Thyroid gland (tissue), 4 donors: ENCODE measurements at regions not wholly inside any gene's neighbourhood (a gene's known extent, or its start where the extent isn't known, plus 50 kb on each side); places are given as distances from the start of the nearest gene placed in this dataset.

Experiments used
- DNase-seq, 2 donors: peaks; one replicate each; pipeline ENCODE4 v3.0.0-alpha.2; 2019
- H3K27ac ChIP-seq, 3 donors: fragments of 200-600 bp; sonication (generic); 1 replicate in 2 of 3; 2 replicates in 1 of 3; pipeline ENCODE4 v1.5.1; 2016 to 2019; ENCODE audit warnings: mild to moderate bottlenecking in 1 of 3, moderate library complexity in 1 of 3
- H3K27me3 ChIP-seq: fragments of 200-600 bp; sonication (generic); one replicate; pipeline ENCODE4 v1.5.1; 2019
- H3K36me3 ChIP-seq, 2 donors: fragments of 200-600 bp; sonication (generic); one replicate each; pipeline ENCODE4 v1.5.1; 2016 to 2019
- H3K4me1 ChIP-seq, 2 donors: fragments of 200-600 bp; sonication (generic); one replicate each; pipeline ENCODE4 v1.5.1; 2017 to 2019
- H3K4me3 ChIP-seq, 3 donors: fragments of 200-600 bp; sonication (generic); replicated peaks in 1 of 3; 1 replicate in 2 of 3; 2 replicates in 1 of 3; pipeline ENCODE4 v1.5.1; 2016; ENCODE audit warnings: mild to moderate bottlenecking in 1 of 3
- H3K9me3 ChIP-seq: fragments of 200-600 bp; sonication (generic); one replicate; pipeline ENCODE4 v1.5.1; 2017
- CTCF ChIP-seq, 6 experiments: fragments of 200-600 bp in 3 of 6; fragments of 450-650 bp in 3 of 6; sonication (generic) in 3 of 6; IDR thresholded peaks; one replicate each; pipeline ENCODE4 v1.5.1; 2016 to 2019; ENCODE audit warnings: antibody characterized with exemption in 6 of 6, mild to moderate bottlenecking in 2 of 6, inconsistent platforms in 1 of 6, moderate library complexity in 1 of 6
- POLR2A ChIP-seq, 2 donors: fragments of 450-650 bp; IDR thresholded peaks; one replicate each; pipeline ENCODE4 v1.6.1; 2017; ENCODE audit warnings: antibody characterized with exemption in 2 of 2, mild to moderate bottlenecking in 2 of 2, moderate library complexity in 1 of 2
- WGBS, 2 donors: methylation state at CpG; one replicate each; pipeline ENCODE4 v1.1.5; 2017; 5-methylcytosine and 5-hydroxymethylcytosine counted together
- intact Hi-C: fragments of 100-400 bp; cut with DNase I; formaldehyde crosslinking; loops from one replicate; pipeline ENCODE4 v1.15.1; 2023

GRCh38 chr5:30956251-30956650 lies 237.2 kb upstream of the CDH6 start:
- intact Hi-C loops, result no loop called here
- no peak overlapping the region for H3K4me3 ChIP-seq
- no peaks in the 10 kb centered on the region for H3K27me3 ChIP-seq
- no peaks in the 10 kb centered on the region for H3K9me3 ChIP-seq
- no peaks in the 10 kb centered on the region for H3K4me1 ChIP-seq
- H3K27ac ChIP-seq, result no peak overlapping the region
- TF ChIP-seq CTCF (IDR thresholded peaks at IDR 0.05) (no peak), POLR2A (IDR thresholded peaks at IDR 0.05) (no peak)
- no peak for DNase-seq
- no peaks in the 10 kb centered on the region for H3K36me3 ChIP-seq

GRCh38 chr5:30937070-30937469 lies 256.4 kb upstream of the CDH6 start:
- intact Hi-C loops, result no loop called here
- Histone ChIP-seq H3K27ac (no peak overlapping the region), H3K9me3 (no peaks in the 10 kb centered on the region), H3K27me3 (no peaks in the 10 kb centered on the region), H3K4me3 (no peak overlapping the region), H3K4me1 (no peaks in the 10 kb centered on the region), H3K36me3 (no peaks in the 10 kb centered on the region)
- WGBS, 2 donors, result 42 to 47% methylated on average over 4 of the region's 4 CpGs
- TF ChIP-seq CTCF (IDR thresholded peaks at IDR 0.05), result no peak
- no peak for TF ChIP-seq POLR2A (IDR thresholded peaks at IDR 0.05)
- DNase-seq, result no peak

- Histone ChIP-seq H3K4me1 (no peaks in the 10 kb centered on the region), H3K4me3 (no peak overlapping the region), H3K27ac (no peak overlapping the region), H3K36me3 (no peaks in the 10 kb centered on the region), H3K27me3 (no peaks in the 10 kb centered on the region), H3K9me3 (no peaks in the 10 kb centered on the region)
- TF ChIP-seq CTCF (IDR thresholded peaks at IDR 0.05) (no peak), POLR2A (IDR thresholded peaks at IDR 0.05) (no peak)
- intact Hi-C loops, result no loop called here
- DNase-seq, result no peak
- WGBS, 2 donors, result 88 to 90% methylated on average over 4 of the region's 4 CpGs
These were observed 259.9 kb upstream of the CDH6 start for GRCh38 chr5:30933599-30933998.

- Histone ChIP-seq H3K27me3 (no peaks in the 10 kb centered on the region), H3K4me1 (no peaks in the 10 kb centered on the region), H3K27ac (no peak overlapping the region), H3K36me3 (no peaks in the 10 kb centered on the region), H3K9me3 (no peaks in the 10 kb centered on the region), H3K4me3 (no peak overlapping the region)
- WGBS, 2 donors, result 78 to 86% methylated on average over 4 of the region's 4 CpGs
- intact Hi-C loops, result no loop called here
- TF ChIP-seq CTCF (IDR thresholded peaks at IDR 0.05) (no peak), POLR2A (IDR thresholded peaks at IDR 0.05) (no peak)
- no peak for DNase-seq
These were observed 261.0 kb upstream of the CDH6 start for GRCh38 chr5:30932273-30933017.

- H3K4me3 ChIP-seq, result no peak overlapping the region
- H3K36me3 ChIP-seq, result no peaks in the 10 kb centered on the region
- H3K27me3 ChIP-seq, result no peaks in the 10 kb centered on the region
- TF ChIP-seq CTCF (IDR thresholded peaks at IDR 0.05) (no peak), POLR2A (IDR thresholded peaks at IDR 0.05) (no peak)
- no peaks in the 10 kb centered on the region for H3K4me1 ChIP-seq
- intact Hi-C loops, result no loop called here
- no peak for DNase-seq
- 65 to 74% methylated on average over 2 of the region's 2 CpGs for WGBS, 2 donors
- no peaks in the 10 kb centered on the region for H3K9me3 ChIP-seq
- no peak overlapping the region for H3K27ac ChIP-seq
These were observed 262.8 kb upstream of the CDH6 start for GRCh38 chr5:30930736-30931135.
